HG02884 (cell line): ENCODE measurements at regions not wholly inside any gene's neighbourhood (a gene's known extent, or its start where the extent isn't known, plus 50 kb on each side); places are given as distances from the start of the nearest gene placed in this dataset.
"Not testable (repeated sequence)": the region's sequence is repeated elsewhere in the genome, so short reads cannot be mapped to it uniquely, and the experiment has no call there.

Source experiments
- ATAC-seq: cut with Tn5 transposase; IDR thresholded peaks from one replicate; pipeline ENCODE4 v1.9.1; 2021; ENCODE audit warnings: mild to moderate bottlenecking, moderate library complexity; ENCODE audit not compliant: unreplicated experiment

DNA sequence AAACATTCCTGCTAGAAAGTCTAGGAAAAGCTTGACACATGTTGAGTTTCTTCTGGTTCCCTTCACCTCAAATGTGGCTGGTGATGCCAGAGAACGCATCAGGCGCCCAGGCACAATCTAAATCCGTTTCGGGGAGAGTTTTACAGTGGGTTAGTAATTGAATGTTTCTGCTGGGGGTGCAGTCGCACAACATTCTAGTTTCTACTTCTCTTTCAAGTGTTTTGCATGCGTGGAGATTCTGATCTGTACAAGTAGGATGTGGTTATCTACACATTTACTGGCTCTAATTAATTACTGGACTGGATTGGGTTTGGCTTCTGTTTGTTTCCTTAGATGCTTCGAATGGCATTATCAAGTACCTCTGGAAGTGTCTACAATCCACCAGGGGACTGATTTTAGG lies 173.8 kb downstream of the TMEM26 start:
- no peak for ATAC-seq

- no peak for ATAC-seq
Observed at GRCh38 chr10:61278556-61278955, 174.6 kb downstream of the TMEM26 start.

DNA sequence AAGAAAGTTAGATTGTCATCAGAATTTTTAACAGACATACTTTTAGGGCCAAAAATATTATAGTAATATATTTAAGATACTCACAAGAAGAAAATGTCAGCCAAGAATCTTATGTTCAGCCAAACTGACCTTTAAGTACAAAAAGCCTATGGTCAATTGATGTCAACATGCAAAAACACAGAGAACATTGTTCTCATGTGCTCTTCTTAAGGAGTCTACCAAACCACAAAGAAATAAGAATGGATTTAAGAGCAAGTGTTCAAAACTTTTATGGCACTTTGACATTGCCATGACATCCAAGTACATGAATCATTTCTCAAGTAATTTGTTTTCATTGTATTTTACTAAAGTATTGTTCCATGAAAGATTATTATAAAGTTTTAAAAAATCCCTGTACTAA lies 180.4 kb downstream of the TMEM26 start:
- no peak for ATAC-seq

- ATAC-seq, result no peak
Observed at GRCh38 chr10:61271127-61271780, 181.9 kb downstream of the TMEM26 start.

- ATAC-seq, result no peak
Observed at GRCh38 chr10:61263518-61263917, 189.7 kb downstream of the TMEM26 start.

DNA sequence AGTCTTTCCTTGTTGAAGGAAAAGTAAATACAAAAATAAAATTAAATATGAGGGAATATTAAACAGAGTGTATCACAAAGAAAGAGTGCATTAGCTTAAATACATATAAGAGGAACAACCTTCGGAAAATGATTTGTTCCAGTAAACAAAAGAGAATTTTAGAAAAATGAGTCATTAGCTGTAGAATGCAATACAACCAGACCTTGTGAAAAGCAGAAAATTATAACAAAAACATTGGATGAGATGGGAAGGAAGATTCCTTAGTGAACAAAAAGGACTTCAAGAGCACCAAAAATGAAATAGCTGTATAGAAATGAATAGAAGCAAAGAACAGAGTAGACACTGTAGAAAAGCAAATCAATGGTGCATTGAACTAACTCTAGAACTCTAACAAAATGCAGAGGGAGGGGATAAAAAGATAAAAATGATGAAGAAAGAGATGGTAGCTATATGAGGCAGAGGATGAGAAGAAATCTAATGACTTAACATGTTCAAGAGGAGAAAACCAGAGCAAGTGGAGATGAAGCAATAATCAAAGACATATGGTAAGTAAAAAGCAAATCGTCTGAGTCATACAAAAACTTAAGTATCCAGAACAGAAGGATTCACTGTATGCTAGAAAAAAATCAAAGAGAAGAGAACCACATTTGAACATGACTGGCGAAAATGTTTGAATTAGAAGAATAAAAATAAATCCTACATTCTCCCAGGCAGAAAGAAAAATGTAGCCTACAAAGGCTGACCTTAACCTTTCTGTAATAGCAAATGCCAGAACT lies 190.5 kb downstream of the TMEM26 start:
- ATAC-seq, result no peak

DNA sequence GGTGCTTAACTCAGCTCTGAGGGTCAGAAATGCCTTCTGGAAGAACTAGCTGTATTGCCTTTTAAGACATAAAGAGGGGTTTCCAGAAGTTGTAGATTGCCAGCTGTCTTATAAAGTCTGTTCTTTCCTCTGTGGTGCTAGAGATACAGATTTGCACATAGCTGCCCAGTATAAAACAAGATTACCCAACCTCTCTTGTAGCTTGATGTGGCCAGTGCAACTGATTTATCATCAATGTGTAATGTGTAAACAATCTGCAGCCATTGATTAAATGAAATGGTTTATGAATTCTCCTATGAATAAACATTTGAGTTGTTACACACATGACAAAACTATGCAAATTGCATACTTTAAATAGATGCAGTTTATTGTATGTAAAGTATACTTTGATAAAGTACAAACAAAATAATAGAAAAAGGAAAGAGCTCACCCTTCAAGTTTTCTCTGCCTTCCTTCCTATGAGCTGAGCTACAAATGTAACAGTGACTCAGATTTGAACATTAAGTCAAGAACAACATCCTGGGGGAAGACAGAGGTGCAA lies 195.2 kb downstream of the TMEM26 start:
- ATAC-seq, result no peak

DNA sequence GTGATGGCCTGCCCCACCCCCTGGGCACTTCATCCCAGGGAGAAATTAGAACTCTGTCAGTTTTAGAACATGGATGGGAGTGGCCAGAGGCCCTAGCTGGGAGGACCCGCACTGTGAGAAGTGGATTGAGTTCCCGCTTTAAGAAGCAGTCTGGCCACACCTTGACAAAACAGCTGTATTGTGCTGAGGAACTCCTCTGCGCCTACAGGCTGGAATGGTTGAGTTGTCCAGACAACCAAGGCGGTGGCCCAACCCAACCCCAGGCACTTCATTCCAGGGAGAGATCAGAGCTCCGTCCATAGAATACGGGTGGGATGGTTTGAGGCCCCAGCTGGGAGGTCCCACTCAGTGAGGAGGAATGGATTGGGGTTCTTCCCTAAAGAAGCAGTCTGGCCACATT lies 196.0 kb downstream of the TMEM26 start:
- ATAC-seq, result no peak

DNA sequence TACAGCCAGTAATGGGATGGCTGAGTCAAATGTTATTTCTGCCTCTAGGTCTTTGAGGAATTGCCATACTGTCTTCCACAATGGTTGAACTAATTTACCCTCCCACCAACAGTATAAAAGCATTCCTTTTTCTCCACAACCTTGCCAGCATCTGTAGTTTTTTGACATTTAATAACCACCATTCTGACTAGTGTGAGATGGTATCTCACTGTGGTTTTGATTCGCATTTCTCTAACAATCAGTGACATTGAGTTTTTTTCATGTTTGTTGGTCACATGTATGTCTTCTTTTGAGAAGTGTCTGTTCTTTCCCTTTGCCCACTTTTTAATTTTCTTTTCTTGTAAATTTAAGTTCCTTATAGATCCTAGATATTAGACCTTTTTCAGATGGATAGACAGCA lies 200.9 kb downstream of the TMEM26 start:
- not testable (repeated sequence) for ATAC-seq

GRCh38 chr10:61251089-61251488 lies 202.1 kb downstream of the TMEM26 start:
- no peak for ATAC-seq

GRCh38 chr10:61250131-61250530 lies 203.1 kb downstream of the TMEM26 start:
- no peak for ATAC-seq

GRCh38 chr10:61248013-61248412 lies 205.2 kb downstream of the TMEM26 start:
- ATAC-seq, result no peak

DNA sequence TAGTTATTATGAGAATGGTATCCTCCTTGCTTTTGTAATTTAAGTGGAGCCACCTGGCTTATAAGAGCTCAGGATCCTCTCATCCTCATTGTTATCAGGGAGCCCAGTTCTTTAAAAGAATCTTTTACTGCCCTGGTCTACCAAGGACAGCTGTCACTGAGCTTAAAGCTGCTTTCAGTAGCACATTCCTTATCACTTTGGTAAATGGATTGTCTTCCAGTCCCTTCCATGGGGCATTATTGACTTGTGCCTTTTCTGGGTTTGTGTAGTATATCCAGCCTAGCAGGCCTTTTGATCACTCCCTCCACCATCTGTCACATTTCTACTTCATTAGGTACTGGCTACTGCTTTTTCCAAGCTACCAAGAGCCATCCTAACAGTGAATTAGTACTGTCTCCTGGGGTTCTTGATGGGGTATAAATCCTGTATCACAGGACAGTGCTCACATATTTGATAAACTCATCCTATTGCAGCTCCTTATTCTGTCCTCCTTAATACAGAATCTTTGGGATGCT lies 208.9 kb downstream of the TMEM26 start:
- no peak for ATAC-seq

DNA sequence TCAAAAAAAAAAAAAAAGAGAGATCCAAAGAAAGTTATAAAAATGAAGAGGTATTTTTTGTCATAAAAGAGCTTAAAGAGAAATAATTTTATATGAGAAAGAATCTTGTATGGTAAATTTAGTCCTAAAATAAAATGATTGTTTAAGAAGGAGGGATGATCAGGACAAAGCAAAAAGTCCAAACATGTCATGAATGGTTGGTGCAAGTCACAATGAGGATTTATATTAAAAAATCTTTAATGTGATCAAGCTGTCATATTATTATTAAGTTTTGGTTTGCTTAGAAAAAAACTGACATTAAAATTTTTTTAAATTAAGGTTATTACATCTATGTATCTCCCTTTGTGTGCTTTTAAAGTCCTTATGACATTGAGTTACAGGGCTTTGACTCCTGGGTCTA lies 220.4 kb downstream of the TMEM26 start:
- ATAC-seq, result no peak

GRCh38 chr10:61225939-61226338 lies 227.2 kb downstream of the TMEM26 start:
- no peak for ATAC-seq

DNA sequence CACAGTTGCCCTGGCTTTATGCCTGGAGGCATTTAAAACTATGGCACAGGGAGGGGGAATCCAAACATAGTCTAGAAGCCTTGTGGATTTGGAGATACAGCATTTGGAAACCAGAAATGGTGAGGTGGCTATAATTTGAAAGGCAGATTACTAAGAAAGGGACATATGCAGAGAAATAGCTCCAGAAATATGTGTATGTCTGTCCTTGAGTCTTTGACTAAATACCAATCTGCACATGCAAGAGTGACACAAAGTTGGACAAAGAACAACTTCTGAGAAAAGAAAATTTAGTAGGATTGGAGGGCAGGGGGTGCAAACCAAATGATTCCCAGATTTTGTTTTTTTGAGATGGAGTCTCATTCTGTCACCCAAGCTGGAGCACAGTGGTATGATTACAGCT lies 229.6 kb downstream of the TMEM26 start:
- no peak for ATAC-seq

DNA sequence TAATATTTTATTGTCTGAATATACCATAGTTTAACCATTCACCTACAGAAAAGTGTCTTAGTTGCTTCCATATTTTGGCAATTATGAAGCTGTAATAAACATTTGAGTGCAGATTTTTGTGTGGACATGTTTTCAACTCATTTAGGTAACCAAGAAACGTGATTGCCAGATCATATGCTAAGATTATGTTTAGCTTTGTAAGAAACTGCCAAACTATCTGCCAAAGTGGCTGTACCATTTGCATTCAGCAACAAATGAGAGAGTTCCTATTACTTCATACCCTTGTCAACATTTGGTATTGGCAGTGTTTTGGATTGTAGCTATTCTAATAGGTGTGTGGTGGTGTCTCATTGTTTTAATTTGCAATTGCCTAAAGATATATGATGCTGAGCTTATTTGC lies 233.5 kb downstream of the TMEM26 start:
- no peak for ATAC-seq

GRCh38 chr10:61217851-61218565 lies 235.2 kb downstream of the TMEM26 start:
- no peak for ATAC-seq

GRCh38 chr10:61215246-61215645 lies 237.9 kb downstream of the TMEM26 start:
- no peak for ATAC-seq

GRCh38 chr10:61211468-61211867 lies 241.7 kb downstream of the TMEM26 start:
- ATAC-seq, result no peak

DNA sequence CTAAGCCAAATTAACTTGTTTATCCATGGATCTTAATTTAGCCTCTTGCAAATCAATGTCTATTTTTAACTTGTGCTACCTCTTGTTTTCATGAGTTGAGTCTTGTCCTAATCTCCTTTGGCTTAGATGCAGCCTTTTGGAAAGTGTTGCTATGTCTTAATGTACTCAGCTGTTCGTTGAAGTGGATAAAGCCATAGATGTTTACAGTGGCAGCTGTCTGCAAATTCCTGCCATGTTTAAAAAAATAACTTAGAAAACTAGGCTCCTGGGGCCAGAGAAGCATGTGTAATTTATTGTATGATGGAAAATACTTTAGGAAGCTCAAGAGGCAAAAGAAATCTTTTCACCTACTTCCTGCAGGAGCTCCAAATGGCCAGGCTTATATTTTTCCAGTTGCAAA lies 253.1 kb upstream of the RHOBTB1 start:
- ATAC-seq, result no peak
